Breast epithelium (tissue), 4 donors: ENCODE measurements at regions not wholly inside any gene's neighbourhood (a gene's known extent, or its start where the extent isn't known, plus 50 kb on each side); places are given as distances from the start of the nearest gene placed in this dataset.

Experiments
- DNase-seq, 2 donors: peaks; one replicate each; pipeline ENCODE4 v3.0.0-alpha.2; 2019; ENCODE audit warnings: low spot score in 2 of 2
- H3K27ac ChIP-seq, 2 donors: fragments of 200-600 bp; sonication (generic) in 1 of 2; one replicate each; pipeline ENCODE4 v1.5.1; 2016 to 2019; ENCODE audit warnings: mild to moderate bottlenecking in 1 of 2
- H3K27me3 ChIP-seq, 2 donors: fragments of 200-600 bp; sonication (generic) in 1 of 2; one replicate each; pipeline versions ENCODE4 v1.5.1 to v1.6.0; 2017 to 2019; ENCODE audit warnings: control low read depth in 1 of 2, mild to moderate bottlenecking in 1 of 2
- H3K36me3 ChIP-seq: fragments of 200-600 bp; one replicate; pipeline ENCODE4 v1.5.1; 2019
- H3K4me1 ChIP-seq, 2 donors: fragments of 200-600 bp; sonication (generic); one replicate each; pipeline ENCODE4 v1.5.1; 2016 to 2019; ENCODE audit warnings: control low read depth in 1 of 2
- H3K4me3 ChIP-seq, 3 donors: fragments of 200-600 bp; sonication (generic); 1 replicate in 2 of 3; 2 replicates in 1 of 3; pipeline ENCODE4 v1.5.1; 2016 to 2019; ENCODE audit warnings: mild to moderate bottlenecking in 3 of 3, moderate library complexity in 2 of 3
- H3K9me3 ChIP-seq, 2 donors: fragments of 200-600 bp; sonication (generic) in 1 of 2; one replicate each; pipeline ENCODE4 v1.5.1; 2016 to 2019; ENCODE audit warnings: control low read depth in 1 of 2
- CTCF ChIP-seq, 3 donors: fragments of 450-650 bp; IDR thresholded peaks; one replicate each; pipeline ENCODE4 v1.5.1; 2016 to 2017; ENCODE audit warnings: antibody characterized with exemption in 3 of 3, mild to moderate bottlenecking in 3 of 3, moderate library complexity in 3 of 3
- POLR2A ChIP-seq: fragments of 450-650 bp; IDR thresholded peaks from one replicate; pipeline ENCODE4 v1.6.1; 2016; ENCODE audit warnings: antibody characterized with exemption, mild to moderate bottlenecking, moderate library complexity
- POLR2AphosphoS5 ChIP-seq, 3 donors: sonication (generic); formaldehyde crosslinking; IDR thresholded peaks; one replicate each; pipeline ENCODE4 v1.6.1; 2017; ENCODE audit warnings: antibody characterized with exemption in 3 of 3
- intact Hi-C: fragments of 100-400 bp; cut with DNase I; formaldehyde crosslinking; loops from one replicate; pipeline ENCODE4 v1.15.1; 2023; ENCODE audit warnings: low total_unique reads

GRCh38 chr4:112731715-112732114, 94.8 kb downstream of the LARP7 start:
- H3K27me3 ChIP-seq, result no peaks in the 10 kb centered on the region
- TF ChIP-seq CTCF (IDR thresholded peaks at IDR 0.05), result no peak
- no peak for TF ChIP-seq POLR2A
- no peak for TF ChIP-seq POLR2AphosphoS5 (IDR thresholded peaks at IDR 0.05)
- no peaks in the 10 kb centered on the region for H3K4me1 ChIP-seq
- intact Hi-C loops, result no loop called here
- no peak for DNase-seq
- H3K36me3 ChIP-seq, result no peaks in the 10 kb centered on the region
- H3K27ac ChIP-seq, result no peak overlapping the region
- no peak overlapping the region for H3K4me3 ChIP-seq
- H3K9me3 ChIP-seq, result no peaks in the 10 kb centered on the region

GRCh38 chr4:112732142-112732541, 95.2 kb downstream of the LARP7 start:
- intact Hi-C loops, result no loop called here
- Histone ChIP-seq H3K4me1 (no peaks in the 10 kb centered on the region), H3K36me3 (no peaks in the 10 kb centered on the region), H3K4me3 (no peak overlapping the region), H3K27me3 (no peaks in the 10 kb centered on the region), H3K27ac (no peak overlapping the region), H3K9me3 (no peaks in the 10 kb centered on the region)
- DNase-seq, result no peak
- TF ChIP-seq POLR2A (no peak), POLR2AphosphoS5 (IDR thresholded peaks at IDR 0.05) (no peak), CTCF (IDR thresholded peaks at IDR 0.05) (no peak)

- H3K4me1 ChIP-seq, result no peaks in the 10 kb centered on the region
- intact Hi-C loops, result no loop called here
Measured at GRCh38 chr4:112735474-112735951, 98.6 kb downstream of the LARP7 start.

GRCh38 chr4:112736718-112737135, 99.8 kb downstream of the LARP7 start:
- intact Hi-C loops, result no loop called here
- TF ChIP-seq POLR2A (no peak), POLR2AphosphoS5 (IDR thresholded peaks at IDR 0.05) (no peak), CTCF (IDR thresholded peaks at IDR 0.05) (no peak)
- no peaks in the 10 kb centered on the region for H3K9me3 ChIP-seq
- no peaks in the 10 kb centered on the region for H3K4me1 ChIP-seq
- no peaks in the 10 kb centered on the region for H3K27me3 ChIP-seq
- H3K4me3 ChIP-seq, result no peak overlapping the region
- no peaks in the 10 kb centered on the region for H3K36me3 ChIP-seq
- no peak for DNase-seq
- H3K27ac ChIP-seq, result no peak overlapping the region

More at GRCh38 chr4:112735474-112735951, 98.6 kb downstream of the LARP7 start:
- H3K36me3 ChIP-seq, result no peaks in the 10 kb centered on the region
- no peak overlapping the region for H3K27ac ChIP-seq
- no peaks in the 10 kb centered on the region for H3K9me3 ChIP-seq
- no peaks in the 10 kb centered on the region for H3K27me3 ChIP-seq
- no peak overlapping the region for H3K4me3 ChIP-seq
- no peak for DNase-seq
- TF ChIP-seq POLR2AphosphoS5 (IDR thresholded peaks at IDR 0.05) (no peak), CTCF (IDR thresholded peaks at IDR 0.05) (no peak), POLR2A (no peak)

GRCh38 chr4:112739442-112739841, 102.5 kb downstream of the LARP7 start:
- Histone ChIP-seq H3K36me3 (no peaks in the 10 kb centered on the region), H3K9me3 (no peaks in the 10 kb centered on the region), H3K4me3 (no peak overlapping the region), H3K27ac (no peak overlapping the region), H3K27me3 (no peaks in the 10 kb centered on the region), H3K4me1 (no peaks in the 10 kb centered on the region)
- no peak for TF ChIP-seq POLR2A
- no peak for TF ChIP-seq CTCF (IDR thresholded peaks at IDR 0.05)
- no peak for TF ChIP-seq POLR2AphosphoS5 (IDR thresholded peaks at IDR 0.05)
- no peak for DNase-seq
- intact Hi-C loops, result no loop called here
